HFFc6 (cell line): ENCODE measurements at regions not wholly inside any gene's neighbourhood (a gene's known extent, or its start where the extent isn't known, plus 50 kb on each side); places are given as distances from the start of the nearest gene placed in this dataset.

ENCODE experiments used
- DNase-seq: peaks from one replicate; pipeline ENCODE4 v3.0.0-alpha.2; 2018
- H3K27ac Mint-ChIP-seq: 2 replicates; pipeline ENCODE4 v1.8.0; 2020; ENCODE audit warnings: mild to moderate bottlenecking, mixed read lengths
- H3K27me3 Mint-ChIP-seq: 2 replicates; pipeline ENCODE4 v1.8.0; 2021; ENCODE audit warnings: mild to moderate bottlenecking, moderate library complexity, mixed read lengths; ENCODE audit not compliant: insufficient read depth
- H3K36me3 Mint-ChIP-seq: 2 replicates; pipeline ENCODE4 v1.8.0; 2021; ENCODE audit warnings: low read depth, mixed read lengths
- H3K4me1 Mint-ChIP-seq: 2 replicates; pipeline ENCODE4 v1.8.0; 2020; ENCODE audit warnings: low read depth, mixed read lengths
- H3K4me3 Mint-ChIP-seq: 2 replicates; pipeline ENCODE4 v1.8.0; 2020; ENCODE audit warnings: mild to moderate bottlenecking, moderate library complexity, mixed read lengths
- H3K9me3 Mint-ChIP-seq: 2 replicates; pipeline ENCODE4 v1.8.0; 2020; ENCODE audit warnings: mild to moderate bottlenecking, mixed read lengths
- TF ChIP-seq, protein P1 (sequence below): fragments of 200-600 bp; sonication (generic); IDR thresholded peaks from 2 replicates; pipeline ENCODE4 v1.5.0; 2021; ENCODE audit warnings: antibody characterized with exemption, mild to moderate bottlenecking

DNA sequence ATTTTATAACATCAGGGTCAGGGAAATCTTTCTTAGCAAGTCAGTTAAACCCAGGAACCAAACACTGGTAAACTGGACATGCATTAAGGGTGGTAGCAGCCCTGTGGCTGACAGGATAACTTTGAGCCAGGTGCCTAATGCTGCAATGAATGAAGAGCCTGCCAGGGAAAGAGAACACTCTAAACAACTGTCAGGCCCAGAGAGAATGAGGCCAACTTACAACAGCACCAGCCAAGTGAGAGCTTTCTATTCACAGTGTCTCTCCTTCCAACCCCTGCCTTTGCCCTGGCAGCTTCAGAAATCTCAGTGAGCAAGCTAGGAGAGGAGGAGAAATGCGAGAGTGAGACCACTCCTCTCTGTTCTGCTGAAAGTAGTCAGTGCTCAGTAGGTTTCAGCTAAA lies 50.4 kb upstream of the ATP2C1 start:
- Mint-ChIP-seq H3K4me3 (no peak overlapping the region), H3K36me3 (no peaks in the 10 kb centered on the region), H3K4me1 (peaks cover 7% of the 10 kb centered on the region), H3K9me3 (no peaks in the 10 kb centered on the region), H3K27ac (no peak overlapping the region), H3K27me3 (no peaks in the 10 kb centered on the region)
- DNase-seq, result no peak
- TF ChIP-seq, protein P1, sequence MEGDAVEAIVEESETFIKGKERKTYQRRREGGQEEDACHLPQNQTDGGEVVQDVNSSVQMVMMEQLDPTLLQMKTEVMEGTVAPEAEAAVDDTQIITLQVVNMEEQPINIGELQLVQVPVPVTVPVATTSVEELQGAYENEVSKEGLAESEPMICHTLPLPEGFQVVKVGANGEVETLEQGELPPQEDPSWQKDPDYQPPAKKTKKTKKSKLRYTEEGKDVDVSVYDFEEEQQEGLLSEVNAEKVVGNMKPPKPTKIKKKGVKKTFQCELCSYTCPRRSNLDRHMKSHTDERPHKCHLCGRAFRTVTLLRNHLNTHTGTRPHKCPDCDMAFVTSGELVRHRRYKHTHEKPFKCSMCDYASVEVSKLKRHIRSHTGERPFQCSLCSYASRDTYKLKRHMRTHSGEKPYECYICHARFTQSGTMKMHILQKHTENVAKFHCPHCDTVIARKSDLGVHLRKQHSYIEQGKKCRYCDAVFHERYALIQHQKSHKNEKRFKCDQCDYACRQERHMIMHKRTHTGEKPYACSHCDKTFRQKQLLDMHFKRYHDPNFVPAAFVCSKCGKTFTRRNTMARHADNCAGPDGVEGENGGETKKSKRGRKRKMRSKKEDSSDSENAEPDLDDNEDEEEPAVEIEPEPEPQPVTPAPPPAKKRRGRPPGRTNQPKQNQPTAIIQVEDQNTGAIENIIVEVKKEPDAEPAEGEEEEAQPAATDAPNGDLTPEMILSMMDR, result no peak
